HG02973 (cell line): ENCODE measurements at regions not wholly inside any gene's neighbourhood (a gene's known extent, or its start where the extent isn't known, plus 50 kb on each side); places are given as distances from the start of the nearest gene placed in this dataset.
A peak's percentile ranks its signal among the peaks of the same experiment; 100 is the strongest.

Source experiments
- ATAC-seq: cut with Tn5 transposase; IDR thresholded peaks from one replicate; pipeline ENCODE4 v1.9.1; 2021; ENCODE audit warnings: moderate library complexity; ENCODE audit not compliant: unreplicated experiment

DNA sequence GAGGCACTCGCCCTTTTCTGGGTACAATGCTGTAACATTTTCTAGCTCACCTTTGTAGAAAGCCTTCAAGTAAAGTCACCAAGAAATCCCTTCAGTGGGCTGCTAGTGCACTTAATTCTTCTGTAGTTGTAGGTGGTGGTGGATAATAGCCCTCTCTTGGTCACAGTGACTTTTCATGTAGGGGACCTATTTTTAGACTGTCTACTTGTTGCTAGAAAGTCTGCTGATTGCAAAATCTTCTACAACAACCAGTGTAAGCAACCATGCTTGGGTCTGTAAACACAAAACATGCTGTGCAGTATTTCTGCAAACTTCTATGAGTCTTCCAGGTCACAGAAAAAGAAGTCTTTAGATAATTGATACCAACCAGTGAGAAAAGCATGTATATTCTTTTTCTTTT lies 55.6 kb downstream of the PBDC1 start:
- no peak for ATAC-seq

- no peak for ATAC-seq
Measured at GRCh38 chrX:76248901-76249300, 76.0 kb downstream of the PBDC1 start.

DNA sequence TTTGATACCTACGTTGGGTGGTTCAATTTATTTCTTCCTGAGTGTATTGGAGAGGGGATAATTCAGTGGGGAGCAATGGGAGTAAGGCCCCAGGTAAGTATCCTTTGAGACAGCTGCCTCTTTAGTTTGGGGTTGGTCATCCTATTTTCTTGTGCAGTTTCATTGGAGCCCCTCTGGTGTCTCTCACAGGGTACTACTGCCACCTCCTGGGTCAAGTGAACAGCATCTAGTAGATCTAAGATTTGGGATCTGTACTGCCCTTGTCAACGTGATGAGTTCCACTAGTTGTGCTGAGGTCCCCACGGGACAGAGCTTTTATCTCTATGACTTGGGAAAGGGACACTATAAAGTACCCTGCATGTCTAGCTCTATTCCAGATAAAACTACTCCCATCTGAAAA lies 80.6 kb downstream of the PBDC1 start:
- ATAC-seq, result peak; percentile 92

GRCh38 chrX:76279007-76279406 lies 106.1 kb downstream of the PBDC1 start:
- no peak for ATAC-seq
